Stimulated activated CD8-positive, alpha-beta memory T cell treated with anti-CD3 and anti-CD28 coated beads, Interleukin-7, amount 100 ng/mL, for 1 hour (primary cell): ENCODE measurements at regions not wholly inside any gene's neighbourhood (a gene's known extent, or its start where the extent isn't known, plus 50 kb on each side); places are given as distances from the start of the nearest gene placed in this dataset.
"Not testable (repeated sequence)": the region's sequence is repeated elsewhere in the genome, so short reads cannot be mapped to it uniquely, and the experiment has no call there.

Experiments used
- DNase-seq, 2 donors: peaks; one replicate each; pipeline ENCODE4 v3.0.0-alpha.2; 2020; ENCODE audit warnings: low read depth in 2 of 2

- DNase-seq, result no peak
Measured at GRCh38 chr1:244297087-244297486, 154.6 kb downstream of the ADSS2 start.

- DNase-seq, result no peak
Measured at GRCh38 chr1:244297616-244298015, 154.1 kb downstream of the ADSS2 start.

GRCh38 chr1:244300029-244300375 lies 151.7 kb downstream of the ADSS2 start:
- not testable (repeated sequence) for DNase-seq

- no peak for DNase-seq
Measured at GRCh38 chr1:244301595-244302130, 150.0 kb downstream of the ADSS2 start.

- DNase-seq, result no peak
Measured at GRCh38 chr1:244302876-244303609, 148.7 kb downstream of the ADSS2 start.

- no peak for DNase-seq
Measured at GRCh38 chr1:244303610-244303969, 148.1 kb downstream of the ADSS2 start.

- no peak for DNase-seq
Measured at GRCh38 chr1:244304156-244304555, 147.6 kb downstream of the ADSS2 start.

- no peak for DNase-seq
Measured at GRCh38 chr1:244304656-244305055, 147.1 kb downstream of the ADSS2 start.

GRCh38 chr1:244305776-244306341 lies 145.8 kb downstream of the ADSS2 start:
- no peak for DNase-seq

GRCh38 chr1:244306544-244306943 lies 145.2 kb downstream of the ADSS2 start:
- no peak for DNase-seq

GRCh38 chr1:244309191-244309590 lies 142.5 kb downstream of the ADSS2 start:
- DNase-seq, result not testable (repeated sequence)

- DNase-seq, result no peak
Measured at GRCh38 chr1:244311784-244312532, 139.8 kb downstream of the ADSS2 start.

GRCh38 chr1:244313346-244313745 lies 138.4 kb downstream of the ADSS2 start:
- no peak for DNase-seq

GRCh38 chr1:244314921-244315559 lies 136.7 kb downstream of the ADSS2 start:
- DNase-seq, result no peak

GRCh38 chr1:244315996-244316395 lies 135.7 kb downstream of the ADSS2 start:
- DNase-seq, result no peak

GRCh38 chr1:244316407-244316806 lies 135.3 kb downstream of the ADSS2 start:
- DNase-seq, result no peak

- DNase-seq, result no peak
Measured at GRCh38 chr1:244316986-244317655, 134.6 kb downstream of the ADSS2 start.

GRCh38 chr1:244318078-244318477 lies 133.6 kb downstream of the ADSS2 start:
- no peak for DNase-seq

GRCh38 chr1:244318512-244318911 lies 133.2 kb downstream of the ADSS2 start:
- DNase-seq, result no peak

- no peak for DNase-seq
Measured at GRCh38 chr1:244319283-244320132, 132.2 kb downstream of the ADSS2 start.

GRCh38 chr1:244322181-244322580 lies 129.5 kb downstream of the ADSS2 start:
- no peak for DNase-seq
